ENCODE measurements at regions not wholly inside any gene's neighbourhood (a gene's known extent, or its start where the extent isn't known, plus 50 kb on each side); places are given as distances from the start of the nearest gene placed in this dataset.

DNA sequence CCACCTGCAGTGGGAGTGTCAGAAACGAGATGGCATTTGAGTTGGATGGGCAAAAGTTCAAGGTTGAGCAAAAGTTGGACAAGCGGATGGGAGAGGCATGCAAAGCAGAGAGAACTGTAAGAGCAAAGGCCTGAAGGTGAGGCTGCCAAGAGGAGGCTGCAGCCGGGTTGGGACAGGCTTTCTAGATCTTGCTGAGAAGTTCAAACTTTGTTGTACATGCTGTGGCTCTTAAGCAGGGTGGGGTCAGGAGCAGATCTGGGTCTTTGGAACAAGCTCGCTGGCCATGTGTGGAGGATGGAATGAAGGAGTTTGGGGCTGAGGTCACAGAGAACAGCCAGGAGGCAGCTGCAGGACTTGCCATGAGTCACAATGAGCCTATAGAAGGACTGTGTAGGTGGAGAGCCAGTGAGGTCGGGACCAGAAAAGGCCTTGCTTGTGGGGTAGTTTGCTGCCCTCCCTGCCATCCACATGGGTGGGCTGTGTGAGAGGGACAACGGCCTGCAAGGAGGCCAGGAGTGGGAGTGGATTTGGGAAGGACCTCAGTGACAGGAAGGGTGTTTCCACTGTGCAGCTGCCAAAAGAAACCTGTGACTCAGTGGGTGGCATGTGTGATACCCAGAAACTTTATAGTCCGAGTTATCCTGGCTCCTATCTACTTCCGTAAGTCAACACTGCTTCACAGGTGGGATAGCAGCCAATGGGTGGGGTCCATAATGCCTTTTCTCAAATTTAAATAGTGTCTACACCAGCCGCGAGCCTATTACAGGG, 210.4 kb downstream of the MID1IP1 start:
- DNase-seq (ENCODE audit: low read depth), result no peak
- CTCF ChIA-PET, result no interaction called here

DNA sequence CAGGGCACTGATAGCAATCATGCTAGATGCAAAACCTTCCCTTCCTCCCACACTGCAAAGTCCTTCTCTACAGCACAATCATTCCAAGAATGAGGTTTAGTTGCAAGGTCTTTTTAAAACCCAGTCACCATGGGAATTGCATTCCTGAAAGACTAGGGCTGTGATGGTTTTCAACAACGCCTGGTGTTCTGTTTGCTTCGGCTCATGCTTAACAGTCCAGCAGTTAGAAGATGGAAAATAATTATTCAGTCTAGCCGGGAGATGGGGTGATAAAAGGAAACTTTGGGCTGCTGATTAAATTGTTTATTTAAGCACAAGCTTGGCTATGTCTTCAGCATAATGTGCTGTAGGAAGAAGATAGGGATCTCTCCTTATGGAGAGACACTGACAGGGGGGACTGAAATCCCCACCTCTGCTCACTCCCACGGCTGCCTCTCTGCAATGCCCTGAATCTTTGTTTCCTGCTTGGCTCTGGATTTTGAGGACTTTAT, 211.4 kb downstream of the MID1IP1 start:
- ChIA-PET POLR2A (no interaction called here), CTCF (no interaction called here)
- no peaks in the 10 kb centered on the region for H3K27me3 ChIP-seq (ENCODE audit: control insufficient read depth, insufficient read depth, low read length)
- DNase-seq (ENCODE audit: low read depth), result peak; percentile 14
- no peaks in the 10 kb centered on the region for H3K36me3 ChIP-seq (ENCODE audit: control insufficient read depth, insufficient read depth, low read length)
- TF ChIP-seq, protein P1, sequence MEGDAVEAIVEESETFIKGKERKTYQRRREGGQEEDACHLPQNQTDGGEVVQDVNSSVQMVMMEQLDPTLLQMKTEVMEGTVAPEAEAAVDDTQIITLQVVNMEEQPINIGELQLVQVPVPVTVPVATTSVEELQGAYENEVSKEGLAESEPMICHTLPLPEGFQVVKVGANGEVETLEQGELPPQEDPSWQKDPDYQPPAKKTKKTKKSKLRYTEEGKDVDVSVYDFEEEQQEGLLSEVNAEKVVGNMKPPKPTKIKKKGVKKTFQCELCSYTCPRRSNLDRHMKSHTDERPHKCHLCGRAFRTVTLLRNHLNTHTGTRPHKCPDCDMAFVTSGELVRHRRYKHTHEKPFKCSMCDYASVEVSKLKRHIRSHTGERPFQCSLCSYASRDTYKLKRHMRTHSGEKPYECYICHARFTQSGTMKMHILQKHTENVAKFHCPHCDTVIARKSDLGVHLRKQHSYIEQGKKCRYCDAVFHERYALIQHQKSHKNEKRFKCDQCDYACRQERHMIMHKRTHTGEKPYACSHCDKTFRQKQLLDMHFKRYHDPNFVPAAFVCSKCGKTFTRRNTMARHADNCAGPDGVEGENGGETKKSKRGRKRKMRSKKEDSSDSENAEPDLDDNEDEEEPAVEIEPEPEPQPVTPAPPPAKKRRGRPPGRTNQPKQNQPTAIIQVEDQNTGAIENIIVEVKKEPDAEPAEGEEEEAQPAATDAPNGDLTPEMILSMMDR (IDR thresholded peaks at IDR 0.05; ENCODE audit: insufficient read depth, low read depth, low read length), result no peak
- H3K4me3 ChIP-seq (ENCODE audit: low read depth, low read length), result no peak overlapping the region

More for the DNA sequence above, 210.4 kb downstream of the MID1IP1 start:
- POLR2A ChIA-PET, result no interaction called here
- Histone ChIP-seq H3K36me3 (ENCODE audit: control insufficient read depth, insufficient read depth, low read length) (no peaks in the 10 kb centered on the region), H3K27me3 (ENCODE audit: control insufficient read depth, insufficient read depth, low read length) (no peaks in the 10 kb centered on the region), H3K4me3 (ENCODE audit: low read depth, low read length) (no peak overlapping the region)
- TF ChIP-seq, protein P1 (IDR thresholded peaks at IDR 0.05; ENCODE audit: insufficient read depth, low read depth, low read length), result no peak

DNA sequence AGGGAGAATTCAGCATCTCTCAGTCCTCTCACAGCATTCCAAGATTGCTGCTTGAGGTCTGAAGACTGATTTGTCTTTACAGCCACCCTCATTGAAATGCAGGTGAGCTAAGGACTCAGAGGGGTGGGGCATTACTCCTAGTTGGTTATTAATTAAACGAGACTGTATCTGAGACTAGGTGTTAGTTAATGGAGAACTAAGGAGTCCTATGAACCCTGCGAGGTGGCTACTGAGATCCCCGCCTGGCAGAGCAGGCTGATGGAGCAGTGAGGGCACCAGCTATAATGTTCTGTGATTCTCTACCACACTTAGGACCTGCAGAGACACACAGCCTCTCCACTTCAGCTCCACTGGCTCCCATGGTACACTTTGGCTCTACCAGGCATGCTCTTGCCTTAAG, 215.3 kb downstream of the MID1IP1 start:
- H3K36me3 ChIP-seq (ENCODE audit: control insufficient read depth, insufficient read depth, low read length), result no peaks in the 10 kb centered on the region
- no peak overlapping the region for H3K4me3 ChIP-seq (ENCODE audit: low read depth, low read length)
- H3K27me3 ChIP-seq (ENCODE audit: control insufficient read depth, insufficient read depth, low read length), result no peaks in the 10 kb centered on the region
- no peak for DNase-seq (ENCODE audit: low read depth)
- ChIA-PET POLR2A (no interaction called here), CTCF (interaction anchor here (0.6 kb wide), 1 partner anchor 63 kb away, joined by 3 read pairs; no protein-coding TSS in a partner anchor)
- TF ChIP-seq, protein P1 (IDR thresholded peaks at IDR 0.05; ENCODE audit: insufficient read depth, low read depth, low read length), result no peak

DNA sequence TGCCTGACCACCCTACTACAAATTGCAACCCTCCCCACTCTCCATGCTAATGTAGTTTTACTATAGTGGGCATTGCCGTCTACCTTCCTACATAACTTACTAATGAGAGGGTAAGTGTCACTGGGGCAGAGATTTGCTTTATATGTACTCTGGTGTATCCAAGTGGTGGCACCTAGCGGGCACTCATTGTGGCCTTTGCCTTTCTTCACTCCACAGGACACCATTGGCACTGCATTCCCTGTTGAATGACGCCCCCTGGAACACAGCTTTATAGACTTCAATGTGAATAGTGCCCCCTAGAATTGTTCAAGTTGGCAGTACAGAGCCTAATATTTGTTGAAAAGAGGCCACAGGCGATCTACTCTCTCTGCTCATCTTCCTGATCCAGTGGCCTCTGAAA, 215.8 kb downstream of the MID1IP1 start:
- Histone ChIP-seq H3K36me3 (ENCODE audit: control insufficient read depth, insufficient read depth, low read length) (no peaks in the 10 kb centered on the region), H3K4me3 (ENCODE audit: low read depth, low read length) (no peak overlapping the region), H3K27me3 (ENCODE audit: control insufficient read depth, insufficient read depth, low read length) (no peaks in the 10 kb centered on the region)
- TF ChIP-seq, protein P1 (IDR thresholded peaks at IDR 0.05; ENCODE audit: insufficient read depth, low read depth, low read length), result no peak
- DNase-seq (ENCODE audit: low read depth), result no peak
- ChIA-PET POLR2A (no interaction called here), CTCF (no interaction called here)

DNA sequence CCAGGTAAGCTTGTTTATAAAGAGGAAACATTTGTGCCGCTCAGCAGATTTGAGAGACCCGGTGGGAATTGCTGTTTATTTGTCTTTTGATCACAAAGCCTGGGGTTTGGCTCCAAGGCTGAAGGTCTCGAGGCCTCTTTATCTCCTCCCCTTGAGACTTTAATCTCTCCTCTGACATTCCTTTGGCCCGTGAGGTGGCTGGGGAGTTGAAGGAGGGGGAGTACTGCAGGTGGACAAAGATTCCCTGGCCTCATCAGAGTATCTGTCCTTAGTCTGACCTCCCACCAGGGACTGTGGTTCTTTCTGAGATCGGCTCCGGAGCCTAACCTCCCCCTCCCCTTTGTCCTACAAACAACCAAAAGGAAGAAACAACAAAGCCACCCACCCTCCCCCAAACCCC, 216.5 kb downstream of the MID1IP1 start:
- ChIA-PET CTCF (no interaction called here), POLR2A (no interaction called here)
- DNase-seq (ENCODE audit: low read depth), result no peak
- Histone ChIP-seq H3K27me3 (ENCODE audit: control insufficient read depth, insufficient read depth, low read length) (no peaks in the 10 kb centered on the region), H3K4me3 (ENCODE audit: low read depth, low read length) (no peak overlapping the region), H3K36me3 (ENCODE audit: control insufficient read depth, insufficient read depth, low read length) (no peaks in the 10 kb centered on the region)
- TF ChIP-seq, protein P1 (IDR thresholded peaks at IDR 0.05; ENCODE audit: insufficient read depth, low read depth, low read length), result no peak

Measured in BJ (cell line).